ENCODE measurements at regions not wholly inside any gene's neighbourhood (a gene's known extent, or its start where the extent isn't known, plus 50 kb on each side); places are given as distances from the start of the nearest gene placed in this dataset.

DNA sequence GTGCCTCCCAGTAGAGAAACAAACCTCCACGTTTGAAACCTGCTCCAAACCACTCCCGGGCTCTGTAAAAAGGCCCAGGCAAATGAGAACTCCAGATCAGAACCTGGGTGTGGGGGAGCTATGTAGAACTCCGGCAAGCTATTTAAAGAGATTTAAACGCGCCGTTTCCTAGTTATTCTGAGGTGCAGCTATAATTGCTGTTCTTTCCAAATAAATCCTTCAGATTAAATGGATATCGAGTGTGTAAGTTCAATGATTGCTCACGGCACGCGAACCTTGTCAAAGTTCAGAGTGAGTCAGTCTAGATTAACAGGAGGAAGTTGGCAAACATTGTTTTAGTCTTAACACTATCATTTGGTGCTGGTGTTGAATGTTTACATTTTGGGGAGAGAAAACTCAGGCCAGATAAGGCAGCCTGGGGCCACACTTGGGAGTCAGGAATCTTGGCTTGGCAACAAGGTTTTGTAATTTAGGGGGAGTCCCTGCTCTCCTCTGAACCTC is 92.9 kb upstream of the SALL1 start (continued):
- TF ChIP-seq, protein P1, sequence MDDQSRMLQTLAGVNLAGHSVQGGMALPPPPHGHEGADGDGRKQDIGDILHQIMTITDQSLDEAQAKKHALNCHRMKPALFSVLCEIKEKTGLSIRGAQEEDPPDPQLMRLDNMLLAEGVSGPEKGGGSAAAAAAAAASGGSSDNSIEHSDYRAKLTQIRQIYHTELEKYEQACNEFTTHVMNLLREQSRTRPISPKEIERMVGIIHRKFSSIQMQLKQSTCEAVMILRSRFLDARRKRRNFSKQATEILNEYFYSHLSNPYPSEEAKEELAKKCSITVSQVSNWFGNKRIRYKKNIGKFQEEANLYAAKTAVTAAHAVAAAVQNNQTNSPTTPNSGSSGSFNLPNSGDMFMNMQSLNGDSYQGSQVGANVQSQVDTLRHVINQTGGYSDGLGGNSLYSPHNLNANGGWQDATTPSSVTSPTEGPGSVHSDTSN (CRISPR knock-in tag; IDR thresholded peaks at IDR 0.05; ENCODE audit: borderline replicate concordance): no peak
- TF ChIP-seq ZNF776 (CRISPR knock-in tag; IDR thresholded peaks at IDR 0.05): no peak
- TF ChIP-seq, protein P2, sequence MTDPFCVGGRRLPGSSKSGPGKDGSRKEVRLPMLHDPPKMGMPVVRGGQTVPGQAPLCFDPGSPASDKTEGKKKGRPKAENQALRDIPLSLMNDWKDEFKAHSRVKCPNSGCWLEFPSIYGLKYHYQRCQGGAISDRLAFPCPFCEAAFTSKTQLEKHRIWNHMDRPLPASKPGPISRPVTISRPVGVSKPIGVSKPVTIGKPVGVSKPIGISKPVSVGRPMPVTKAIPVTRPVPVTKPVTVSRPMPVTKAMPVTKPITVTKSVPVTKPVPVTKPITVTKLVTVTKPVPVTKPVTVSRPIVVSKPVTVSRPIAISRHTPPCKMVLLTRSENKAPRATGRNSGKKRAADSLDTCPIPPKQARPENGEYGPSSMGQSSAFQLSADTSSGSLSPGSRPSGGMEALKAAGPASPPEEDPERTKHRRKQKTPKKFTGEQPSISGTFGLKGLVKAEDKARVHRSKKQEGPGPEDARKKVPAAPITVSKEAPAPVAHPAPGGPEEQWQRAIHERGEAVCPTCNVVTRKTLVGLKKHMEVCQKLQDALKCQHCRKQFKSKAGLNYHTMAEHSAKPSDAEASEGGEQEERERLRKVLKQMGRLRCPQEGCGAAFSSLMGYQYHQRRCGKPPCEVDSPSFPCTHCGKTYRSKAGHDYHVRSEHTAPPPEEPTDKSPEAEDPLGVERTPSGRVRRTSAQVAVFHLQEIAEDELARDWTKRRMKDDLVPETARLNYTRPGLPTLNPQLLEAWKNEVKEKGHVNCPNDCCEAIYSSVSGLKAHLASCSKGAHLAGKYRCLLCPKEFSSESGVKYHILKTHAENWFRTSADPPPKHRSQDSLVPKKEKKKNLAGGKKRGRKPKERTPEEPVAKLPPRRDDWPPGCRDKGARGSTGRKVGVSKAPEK (CRISPR knock-in tag; IDR thresholded peaks at IDR 0.05; ENCODE audit: borderline replicate concordance): no peak
- peak in 1 of 2 experiments; percentile 25; a peak in 1 of 4 replicates for TF ChIP-seq MAFK (conservative IDR thresholded peaks at IDR 0.05 in 1 of 2, IDR thresholded peaks at IDR 0.05 in 1 of 2; ENCODE audit: low read length in 2 of 2)
- TF ChIP-seq ZNF143 (CRISPR knock-in tag; IDR thresholded peaks at IDR 0.05): no peak
- no peak for TF ChIP-seq ZNF879 (CRISPR knock-in tag; IDR thresholded peaks at IDR 0.05)
- TF ChIP-seq HHEX (CRISPR knock-in tag; IDR thresholded peaks at IDR 0.05): peak; percentile 91
- no peak for TF ChIP-seq TCF12 (IDR thresholded peaks at IDR 0.05)
- TF ChIP-seq TCF12 (CRISPR knock-in tag; IDR thresholded peaks at IDR 0.05): no peak
- TF ChIP-seq GTF2F1 (IDR thresholded peaks at IDR 0.05; ENCODE audit: low read length): no peak
- TF ChIP-seq ZNF180 (CRISPR knock-in tag; IDR thresholded peaks at IDR 0.05; ENCODE audit: borderline replicate concordance, low read depth): no peak
- TF ChIP-seq SMAD9 (CRISPR knock-in tag; IDR thresholded peaks at IDR 0.05): no peak
- no peak for TF ChIP-seq U2AF1 (optimal IDR thresholded peaks at IDR 0.05; ENCODE audit: low read depth, low read length)
- TF ChIP-seq NFIC (IDR thresholded peaks at IDR 0.05; ENCODE audit: low read length): peak; percentile 78; the same call in 1 of the 2 replicates
- TF ChIP-seq, protein P3, sequence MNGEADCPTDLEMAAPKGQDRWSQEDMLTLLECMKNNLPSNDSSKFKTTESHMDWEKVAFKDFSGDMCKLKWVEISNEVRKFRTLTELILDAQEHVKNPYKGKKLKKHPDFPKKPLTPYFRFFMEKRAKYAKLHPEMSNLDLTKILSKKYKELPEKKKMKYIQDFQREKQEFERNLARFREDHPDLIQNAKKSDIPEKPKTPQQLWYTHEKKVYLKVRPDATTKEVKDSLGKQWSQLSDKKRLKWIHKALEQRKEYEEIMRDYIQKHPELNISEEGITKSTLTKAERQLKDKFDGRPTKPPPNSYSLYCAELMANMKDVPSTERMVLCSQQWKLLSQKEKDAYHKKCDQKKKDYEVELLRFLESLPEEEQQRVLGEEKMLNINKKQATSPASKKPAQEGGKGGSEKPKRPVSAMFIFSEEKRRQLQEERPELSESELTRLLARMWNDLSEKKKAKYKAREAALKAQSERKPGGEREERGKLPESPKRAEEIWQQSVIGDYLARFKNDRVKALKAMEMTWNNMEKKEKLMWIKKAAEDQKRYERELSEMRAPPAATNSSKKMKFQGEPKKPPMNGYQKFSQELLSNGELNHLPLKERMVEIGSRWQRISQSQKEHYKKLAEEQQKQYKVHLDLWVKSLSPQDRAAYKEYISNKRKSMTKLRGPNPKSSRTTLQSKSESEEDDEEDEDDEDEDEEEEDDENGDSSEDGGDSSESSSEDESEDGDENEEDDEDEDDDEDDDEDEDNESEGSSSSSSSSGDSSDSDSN (CRISPR knock-in tag; IDR thresholded peaks at IDR 0.05): no peak
- no peak for TF ChIP-seq NFE2 (CRISPR knock-in tag; IDR thresholded peaks at IDR 0.05)
- peak; percentile 85; the same call in 1 of the 2 replicates for TF ChIP-seq NFKBIZ (CRISPR knock-in tag; IDR thresholded peaks at IDR 0.05)
- TF ChIP-seq, protein P4, sequence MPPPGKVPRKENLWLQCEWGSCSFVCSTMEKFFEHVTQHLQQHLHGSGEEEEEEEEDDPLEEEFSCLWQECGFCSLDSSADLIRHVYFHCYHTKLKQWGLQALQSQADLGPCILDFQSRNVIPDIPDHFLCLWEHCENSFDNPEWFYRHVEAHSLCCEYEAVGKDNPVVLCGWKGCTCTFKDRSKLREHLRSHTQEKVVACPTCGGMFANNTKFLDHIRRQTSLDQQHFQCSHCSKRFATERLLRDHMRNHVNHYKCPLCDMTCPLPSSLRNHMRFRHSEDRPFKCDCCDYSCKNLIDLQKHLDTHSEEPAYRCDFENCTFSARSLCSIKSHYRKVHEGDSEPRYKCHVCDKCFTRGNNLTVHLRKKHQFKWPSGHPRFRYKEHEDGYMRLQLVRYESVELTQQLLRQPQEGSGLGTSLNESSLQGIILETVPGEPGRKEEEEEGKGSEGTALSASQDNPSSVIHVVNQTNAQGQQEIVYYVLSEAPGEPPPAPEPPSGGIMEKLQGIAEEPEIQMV (CRISPR knock-in tag; IDR thresholded peaks at IDR 0.05; ENCODE audit: low read depth): no peak
- TF ChIP-seq THAP11 (CRISPR knock-in tag; IDR thresholded peaks at IDR 0.05): peak; percentile 35; the same call in 1 of the 2 replicates
- no peak for TF ChIP-seq SP140L (CRISPR knock-in tag; IDR thresholded peaks at IDR 0.05; ENCODE audit: borderline replicate concordance)
- TF ChIP-seq, protein P5, sequence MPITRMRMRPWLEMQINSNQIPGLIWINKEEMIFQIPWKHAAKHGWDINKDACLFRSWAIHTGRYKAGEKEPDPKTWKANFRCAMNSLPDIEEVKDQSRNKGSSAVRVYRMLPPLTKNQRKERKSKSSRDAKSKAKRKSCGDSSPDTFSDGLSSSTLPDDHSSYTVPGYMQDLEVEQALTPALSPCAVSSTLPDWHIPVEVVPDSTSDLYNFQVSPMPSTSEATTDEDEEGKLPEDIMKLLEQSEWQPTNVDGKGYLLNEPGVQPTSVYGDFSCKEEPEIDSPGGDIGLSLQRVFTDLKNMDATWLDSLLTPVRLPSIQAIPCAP (CRISPR knock-in tag; IDR thresholded peaks at IDR 0.05; ENCODE audit: low read depth): no peak
- TF ChIP-seq HMG20A (CRISPR knock-in tag; IDR thresholded peaks at IDR 0.05; ENCODE audit: borderline replicate concordance): peak; percentile 88
- no peak for TF ChIP-seq POLR2G (IDR thresholded peaks at IDR 0.05; ENCODE audit: low read depth, low read length)
- TF ChIP-seq MTF2 (CRISPR knock-in tag; IDR thresholded peaks at IDR 0.05; ENCODE audit: borderline replicate concordance): no peak
